ENCODE measurements at regions not wholly inside any gene's neighbourhood (a gene's known extent, or its start where the extent isn't known, plus 50 kb on each side); places are given as distances from the start of the nearest gene placed in this dataset.

GRCh38 chr5:102048940-102049339 is 247.1 kb downstream of the SLCO4C1 start:
- no peak for TF ChIP-seq POLR2A (IDR thresholded peaks at IDR 0.05)
- no peak for TF ChIP-seq CTCF (IDR thresholded peaks at IDR 0.05)
- TF ChIP-seq EP300 (IDR thresholded peaks at IDR 0.05): no peak
